Prostate gland (tissue), 2 donors: ENCODE measurements at regions not wholly inside any gene's neighbourhood (a gene's known extent, or its start where the extent isn't known, plus 50 kb on each side); places are given as distances from the start of the nearest gene placed in this dataset.

ENCODE experiments used
- DNase-seq: peaks from one replicate; pipeline ENCODE4 v3.0.0-alpha.2; 2019; ENCODE audit warnings: low spot score
- H3K27ac ChIP-seq, 2 donors: fragments of 200-600 bp; sonication (generic); 2 replicates each; pipeline ENCODE4 v1.5.1; 2017 to 2019
- H3K27me3 ChIP-seq: fragments of 200-600 bp; sonication (generic); replicated peaks from 2 replicates; pipeline ENCODE4 v1.5.1; 2019; ENCODE audit not compliant: insufficient read depth
- H3K36me3 ChIP-seq, 2 donors: fragments of 200-600 bp; sonication (generic); 1 replicate in 1 of 2; 2 replicates in 1 of 2; pipeline versions ENCODE4 v1.5.1 to v1.8.1; 2017 to 2019
- H3K4me1 ChIP-seq: fragments of 200-600 bp; sonication (generic); replicated peaks from 2 replicates; pipeline ENCODE4 v1.5.1; 2019
- H3K4me3 ChIP-seq, 2 donors: fragments of 200-600 bp; sonication (generic); 2 replicates each; pipeline ENCODE4 v1.5.1; 2017 to 2019
- H3K9me3 ChIP-seq: fragments of 200-600 bp; sonication (generic); 2 replicates; pipeline ENCODE4 v1.5.1; 2017
- CTCF ChIP-seq, 4 experiments: fragments of 200-600 bp in 2 of 4; fragments of 450-650 bp in 2 of 4; sonication (generic) in 2 of 4; IDR thresholded peaks; 1 replicate in 3 of 4; 2 replicates in 1 of 4; pipeline ENCODE4 v1.5.1; 2016 to 2019; ENCODE audit warnings: antibody characterized with exemption in 4 of 4, mild to moderate bottlenecking in 2 of 4, moderate library complexity in 2 of 4
- POLR2A ChIP-seq: fragments of 450-650 bp; IDR thresholded peaks from one replicate; pipeline ENCODE4 v1.6.1; 2016; ENCODE audit warnings: antibody characterized with exemption, mild to moderate bottlenecking
- POLR2AphosphoS5 ChIP-seq: sonication (generic); formaldehyde crosslinking; IDR thresholded peaks from one replicate; pipeline ENCODE4 v1.6.1; 2017; ENCODE audit warnings: antibody characterized with exemption
- WGBS: methylation state at CpG from one replicate; pipeline ENCODE4 v1.1.5; 2018; 5-methylcytosine and 5-hydroxymethylcytosine counted together
- intact Hi-C: fragments of 100-400 bp; cut with DNase I; formaldehyde crosslinking; loops from one replicate; pipeline ENCODE4 v1.14.2; 2022

- intact Hi-C loops, result no loop called here
- DNase-seq, result no peak
- WGBS, result 81% methylated on average over 2 of the region's 2 CpGs
- no peak overlapping the region for H3K27ac ChIP-seq
- H3K9me3 ChIP-seq, result no peaks in the 10 kb centered on the region
- TF ChIP-seq CTCF (IDR thresholded peaks at IDR 0.05) (no peak), POLR2A (no peak), POLR2AphosphoS5 (no peak)
- no peaks in the 10 kb centered on the region for H3K4me1 ChIP-seq
- no peak overlapping the region for H3K4me3 ChIP-seq
- no peaks in the 10 kb centered on the region for H3K27me3 ChIP-seq
- no peaks in the 10 kb centered on the region for H3K36me3 ChIP-seq
Observed at GRCh38 chr4:67162690-67163089, 382.6 kb downstream of the CENPC start.

GRCh38 chr4:67161311-67161710, 384.0 kb downstream of the CENPC start:
- DNase-seq, result no peak
- Histone ChIP-seq H3K36me3 (no peaks in the 10 kb centered on the region), H3K27ac (no peak overlapping the region), H3K27me3 (no peaks in the 10 kb centered on the region), H3K9me3 (no peaks in the 10 kb centered on the region), H3K4me3 (no peak overlapping the region), H3K4me1 (no peaks in the 10 kb centered on the region)
- WGBS, result 72% methylated on average over 3 of the region's 3 CpGs
- intact Hi-C loops, result no loop called here
- TF ChIP-seq POLR2A, result no peak
- no peak for TF ChIP-seq POLR2AphosphoS5
- no peak for TF ChIP-seq CTCF (IDR thresholded peaks at IDR 0.05)

- H3K9me3 ChIP-seq, result no peaks in the 10 kb centered on the region
- no peak overlapping the region for H3K27ac ChIP-seq
- H3K36me3 ChIP-seq, result no peaks in the 10 kb centered on the region
- WGBS, result 37% methylated on average over 3 of the region's 3 CpGs
- H3K4me3 ChIP-seq, result no peak overlapping the region
- DNase-seq, result no peak
- TF ChIP-seq POLR2A, result no peak
- TF ChIP-seq CTCF (IDR thresholded peaks at IDR 0.05), result no peak
- no peak for TF ChIP-seq POLR2AphosphoS5
- intact Hi-C loops, result no loop called here
- no peaks in the 10 kb centered on the region for H3K27me3 ChIP-seq
- H3K4me1 ChIP-seq, result no peaks in the 10 kb centered on the region
Observed at GRCh38 chr4:67160394-67160793, 384.9 kb downstream of the CENPC start.

- H3K27ac ChIP-seq, result no peak overlapping the region
- TF ChIP-seq POLR2AphosphoS5, result no peak
- TF ChIP-seq CTCF (IDR thresholded peaks at IDR 0.05), result no peak
- no peak for TF ChIP-seq POLR2A
- H3K27me3 ChIP-seq, result no peaks in the 10 kb centered on the region
- H3K9me3 ChIP-seq, result no peaks in the 10 kb centered on the region
- H3K36me3 ChIP-seq, result no peaks in the 10 kb centered on the region
- WGBS, result 79% methylated on average over 1 of the region's 1 CpG
- H3K4me1 ChIP-seq, result no peaks in the 10 kb centered on the region
- no peak overlapping the region for H3K4me3 ChIP-seq
- DNase-seq, result no peak
- intact Hi-C loops, result no loop called here
Observed at GRCh38 chr4:67158666-67159065, 386.6 kb downstream of the CENPC start.

- DNase-seq, result no peak
- intact Hi-C loops, result no loop called here
- Histone ChIP-seq H3K4me3 (no peak overlapping the region), H3K27ac (no peak overlapping the region), H3K4me1 (no peaks in the 10 kb centered on the region), H3K36me3 (no peaks in the 10 kb centered on the region), H3K9me3 (no peaks in the 10 kb centered on the region), H3K27me3 (no peaks in the 10 kb centered on the region)
- no peak for TF ChIP-seq POLR2AphosphoS5
- no peak for TF ChIP-seq CTCF (IDR thresholded peaks at IDR 0.05)
- no peak for TF ChIP-seq POLR2A
- WGBS, result 55% methylated on average over 3 of the region's 3 CpGs
Observed at GRCh38 chr4:67152976-67153375, 392.3 kb downstream of the CENPC start.
